LNCaP clone FGC (cell line): ENCODE measurements at regions not wholly inside any gene's neighbourhood (a gene's known extent, or its start where the extent isn't known, plus 50 kb on each side); places are given as distances from the start of the nearest gene placed in this dataset.
"Not testable (repeated sequence)": the region's sequence is repeated elsewhere in the genome, so short reads cannot be mapped to it uniquely, and the experiment has no call there.

Experiments used
- DNase-seq: peaks from one replicate; pipeline ENCODE4 v3.0.0-alpha.2; 2011; ENCODE audit warnings: low read depth
- H3K4me3 ChIP-seq: 2 replicates; pipeline ENCODE4 v1.5.1; 2011; ENCODE audit warnings: mild to moderate bottlenecking, low read depth, low read length, control low read depth
- TF ChIP-seq, protein P1 (sequence below): IDR thresholded peaks from 2 replicates; pipeline ENCODE4 v1.5.1; 2012; ENCODE audit warnings: mild to moderate bottlenecking; ENCODE audit not compliant: control insufficient read depth, insufficient read depth; ENCODE audit errors: extremely low read depth

DNA sequence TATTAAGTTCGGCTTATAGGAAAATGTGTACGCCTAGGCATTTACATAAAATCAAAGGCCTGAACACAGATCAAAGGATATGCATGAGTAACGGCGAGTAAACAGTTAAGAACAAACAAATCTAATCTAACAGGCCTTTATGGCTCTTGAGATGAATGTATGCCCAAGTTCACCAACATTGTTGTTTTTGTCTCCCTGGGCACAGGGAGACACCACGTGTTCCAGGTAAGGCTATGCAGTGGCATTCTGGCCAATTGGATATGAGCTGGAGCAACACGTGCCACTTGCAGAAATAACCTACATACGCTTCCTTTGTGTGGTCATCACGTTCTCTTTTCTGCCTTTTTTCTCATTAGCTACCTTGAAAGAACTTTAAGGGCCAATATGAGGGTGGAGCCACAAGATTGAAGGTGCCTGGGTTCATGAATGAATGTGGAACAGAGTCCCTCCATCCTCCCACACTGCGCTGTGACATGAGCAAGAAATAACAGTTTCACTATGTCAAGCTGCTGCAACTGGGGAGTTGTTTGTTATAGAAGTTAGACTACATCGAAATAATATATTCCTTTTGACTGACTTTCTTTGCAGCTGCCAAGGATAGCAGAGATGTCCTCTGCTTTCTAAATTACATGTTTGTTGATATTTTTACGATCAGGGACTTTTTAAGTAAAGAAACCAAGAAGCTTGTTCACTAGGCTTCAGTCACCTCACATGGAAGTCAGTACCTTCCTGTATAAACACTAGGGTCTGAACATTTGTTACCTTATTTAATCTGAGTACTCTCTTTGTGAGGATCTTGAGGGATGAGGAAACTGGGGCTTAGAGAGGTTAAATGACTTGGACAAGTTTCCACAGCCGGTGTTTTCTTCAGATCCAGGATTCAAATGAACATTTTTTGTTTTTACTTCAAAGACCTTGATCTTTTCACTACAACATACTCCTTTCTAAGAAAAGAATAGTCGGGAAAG lies 427.5 kb upstream of the TBL1XR1 start:
- no peak overlapping the region for H3K4me3 ChIP-seq
- TF ChIP-seq, protein P1, sequence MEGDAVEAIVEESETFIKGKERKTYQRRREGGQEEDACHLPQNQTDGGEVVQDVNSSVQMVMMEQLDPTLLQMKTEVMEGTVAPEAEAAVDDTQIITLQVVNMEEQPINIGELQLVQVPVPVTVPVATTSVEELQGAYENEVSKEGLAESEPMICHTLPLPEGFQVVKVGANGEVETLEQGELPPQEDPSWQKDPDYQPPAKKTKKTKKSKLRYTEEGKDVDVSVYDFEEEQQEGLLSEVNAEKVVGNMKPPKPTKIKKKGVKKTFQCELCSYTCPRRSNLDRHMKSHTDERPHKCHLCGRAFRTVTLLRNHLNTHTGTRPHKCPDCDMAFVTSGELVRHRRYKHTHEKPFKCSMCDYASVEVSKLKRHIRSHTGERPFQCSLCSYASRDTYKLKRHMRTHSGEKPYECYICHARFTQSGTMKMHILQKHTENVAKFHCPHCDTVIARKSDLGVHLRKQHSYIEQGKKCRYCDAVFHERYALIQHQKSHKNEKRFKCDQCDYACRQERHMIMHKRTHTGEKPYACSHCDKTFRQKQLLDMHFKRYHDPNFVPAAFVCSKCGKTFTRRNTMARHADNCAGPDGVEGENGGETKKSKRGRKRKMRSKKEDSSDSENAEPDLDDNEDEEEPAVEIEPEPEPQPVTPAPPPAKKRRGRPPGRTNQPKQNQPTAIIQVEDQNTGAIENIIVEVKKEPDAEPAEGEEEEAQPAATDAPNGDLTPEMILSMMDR, result no peak
- peak; percentile 77 for DNase-seq

DNA sequence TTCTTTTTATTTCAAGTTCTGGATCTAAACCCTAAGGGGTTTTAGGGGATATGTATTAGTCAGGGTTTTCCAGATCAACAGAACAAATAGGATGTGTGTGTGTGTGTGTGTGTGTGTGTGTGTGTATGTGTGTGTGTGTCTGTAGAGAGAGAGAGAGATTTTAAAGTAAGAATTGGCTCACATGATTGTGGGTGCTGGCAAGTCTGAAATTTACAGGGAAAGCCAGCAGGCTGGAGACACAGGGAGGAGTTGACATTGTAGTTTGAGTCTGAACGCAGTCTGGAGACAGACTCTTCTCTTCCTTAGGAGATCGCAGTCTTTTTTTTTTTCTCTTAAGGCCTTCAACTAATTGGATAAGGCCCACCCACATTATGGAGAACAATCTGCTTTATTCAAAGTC lies 428.8 kb upstream of the TBL1XR1 start:
- TF ChIP-seq, protein P1, result no peak
- DNase-seq, result no peak
- H3K4me3 ChIP-seq, result no peak overlapping the region

DNA sequence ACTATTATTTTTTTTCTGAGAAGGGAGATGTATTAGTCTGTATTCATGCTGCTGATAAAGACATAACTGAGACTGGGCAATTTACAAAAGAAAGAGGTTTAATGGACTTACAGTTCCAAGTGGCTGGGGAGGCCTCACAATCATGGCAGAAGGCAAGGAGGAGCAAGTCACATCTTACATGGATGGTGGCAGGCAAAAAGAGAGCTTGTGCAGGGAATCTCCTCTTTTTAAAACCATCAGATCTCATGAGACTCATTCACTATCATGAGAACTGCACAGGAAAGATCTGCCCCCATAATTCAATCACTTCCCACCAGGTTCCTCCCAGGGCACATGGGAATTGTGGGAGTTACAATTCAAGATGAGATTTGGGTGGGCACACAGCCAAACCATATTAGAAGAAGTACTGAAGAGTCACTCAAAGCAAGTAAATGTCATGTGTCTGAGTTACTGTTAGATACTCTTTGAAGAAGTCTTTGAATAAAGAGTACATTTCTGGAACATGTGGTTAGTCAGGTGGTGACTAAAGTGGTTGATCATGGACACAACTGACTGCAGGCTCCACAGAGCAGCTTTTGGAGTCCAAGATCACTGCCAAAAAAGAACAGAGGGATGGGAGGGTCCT lies 430.9 kb upstream of the TBL1XR1 start:
- not testable (repeated sequence) for H3K4me3 ChIP-seq, DNase-seq

DNA sequence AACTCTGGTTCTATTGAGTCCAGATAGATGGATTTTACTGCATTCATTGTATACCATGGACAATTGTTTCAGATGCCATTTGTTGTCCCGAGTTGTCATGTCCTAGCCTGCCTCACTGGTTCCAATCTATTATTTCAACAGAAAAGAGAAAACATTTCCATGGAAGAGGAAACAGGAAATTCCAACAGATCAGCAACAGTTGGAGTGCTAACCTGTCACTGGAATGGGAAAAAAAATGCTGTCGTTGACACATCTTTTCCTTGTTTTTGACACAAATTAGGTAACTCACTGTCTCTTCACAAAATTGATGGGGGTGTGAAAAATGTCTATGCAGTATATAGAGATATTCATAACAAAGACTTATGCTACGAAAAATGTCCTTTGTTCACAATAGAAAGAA lies 432.0 kb upstream of the TBL1XR1 start:
- no peak for DNase-seq
- H3K4me3 ChIP-seq, result no peak overlapping the region
- TF ChIP-seq, protein P1, result no peak

DNA sequence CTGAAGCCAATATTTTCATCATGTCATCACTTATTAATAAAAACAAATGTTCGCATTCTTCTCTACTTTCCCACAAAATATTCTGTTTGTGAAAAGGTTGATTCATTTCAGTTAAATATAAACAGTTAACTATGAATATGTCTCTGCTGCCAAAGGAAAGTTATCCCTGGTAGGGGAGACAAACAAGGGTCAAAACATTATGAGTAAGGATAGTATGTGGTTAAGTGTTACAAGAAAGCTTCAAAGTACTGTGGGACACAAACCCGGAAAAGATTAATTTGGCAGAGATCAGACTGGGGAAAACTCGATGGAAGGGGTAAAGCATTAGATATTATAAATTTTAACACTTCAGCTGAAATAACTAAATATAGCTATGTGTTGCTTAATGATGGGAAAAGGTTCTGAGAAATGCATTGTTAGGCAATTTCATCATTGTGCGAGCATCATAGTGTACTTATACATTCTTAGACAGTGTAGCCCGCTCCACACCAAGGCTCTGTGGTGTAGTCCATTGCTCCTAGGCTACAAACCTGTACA lies 436.5 kb upstream of the TBL1XR1 start:
- TF ChIP-seq, protein P1, result no peak
- no peak overlapping the region for H3K4me3 ChIP-seq
- no peak for DNase-seq

DNA sequence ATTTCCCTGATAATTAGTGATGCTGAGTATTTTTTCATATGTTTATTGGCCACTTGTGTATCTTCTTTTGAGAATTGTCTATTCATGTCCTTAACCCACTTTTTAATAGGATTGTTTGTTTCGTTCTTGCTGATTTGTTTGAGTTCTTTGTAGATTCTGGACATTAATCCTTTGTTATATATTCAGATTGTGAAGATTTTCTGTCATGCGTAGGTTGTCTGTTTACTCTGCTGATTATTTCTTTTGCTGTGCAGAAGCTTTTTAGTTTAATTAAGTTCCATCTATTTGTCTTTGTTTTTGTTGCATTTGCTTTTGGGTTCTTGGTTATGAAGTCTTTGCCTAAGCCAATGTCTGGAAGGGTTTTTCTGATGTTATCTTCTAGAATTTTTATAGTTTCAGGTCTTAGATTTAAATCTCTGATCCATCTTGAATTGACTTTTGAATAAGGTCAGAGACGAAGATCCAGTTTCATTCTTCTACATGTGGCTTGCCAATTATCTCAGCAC lies 438.4 kb upstream of the TBL1XR1 start:
- not testable (repeated sequence) for DNase-seq, H3K4me3 ChIP-seq

DNA sequence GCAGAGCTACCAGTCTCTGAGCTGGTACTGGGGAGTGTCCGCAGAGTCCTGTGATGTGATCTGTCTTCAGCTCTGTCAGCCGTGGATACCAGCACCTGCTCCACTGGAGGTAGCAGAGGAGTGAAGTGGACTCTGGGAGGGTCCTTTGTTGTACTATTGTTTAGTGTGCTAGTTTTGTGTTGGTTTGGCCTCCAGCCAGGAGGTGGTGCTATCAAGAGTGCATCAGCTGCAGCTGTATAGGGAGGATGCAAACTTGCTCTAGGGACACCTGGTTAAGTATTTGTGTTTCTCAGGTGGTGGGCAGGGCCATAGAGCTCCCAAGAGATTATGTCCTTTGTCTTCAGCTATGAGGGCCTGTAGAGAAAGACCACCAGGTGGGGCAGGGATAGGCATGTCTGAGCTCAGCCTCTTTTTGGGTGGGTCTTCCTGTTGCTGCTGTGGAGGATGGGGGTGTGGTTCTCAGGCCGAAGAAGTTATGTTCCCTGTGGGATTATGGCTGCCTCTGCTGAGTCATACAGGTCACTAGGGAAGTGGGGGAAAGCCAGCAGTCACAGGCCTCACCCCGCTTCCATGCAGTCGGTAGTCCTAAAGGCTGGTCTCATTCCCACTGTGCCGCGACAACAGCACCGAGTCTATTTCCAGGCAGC lies 443.2 kb upstream of the TBL1XR1 start:
- TF ChIP-seq, protein P1, result no peak
- no peak overlapping the region for H3K4me3 ChIP-seq
- no peak for DNase-seq
